Sigmoid colon (tissue), 6 donors: ENCODE measurements at regions not wholly inside any gene's neighbourhood (a gene's known extent, or its start where the extent isn't known, plus 50 kb on each side); places are given as distances from the start of the nearest gene placed in this dataset.

Experiments
- DNase-seq: peaks from one replicate; pipeline ENCODE4 v3.0.0-alpha.2; 2019
- H3K27ac ChIP-seq, 4 donors: fragments of 200-600 bp; sonication (generic); one replicate each; pipeline ENCODE4 v1.5.1; 2016 to 2019; ENCODE audit warnings: mild to moderate bottlenecking in 1 of 4
- H3K27me3 ChIP-seq, 3 donors: fragments of 200-600 bp; sonication (generic); one replicate each; pipeline ENCODE4 v1.5.1; 2019; ENCODE audit warnings: mild to moderate bottlenecking in 1 of 3
- H3K36me3 ChIP-seq, 4 donors: fragments of 200-600 bp; sonication (generic); one replicate each; pipeline ENCODE4 v1.5.1; 2016 to 2019
- H3K4me1 ChIP-seq, 4 donors: fragments of 200-600 bp; sonication (generic); one replicate each; pipeline ENCODE4 v1.5.1; 2017 to 2019
- H3K4me3 ChIP-seq, 4 donors: fragments of 200-600 bp; sonication (generic); one replicate each; pipeline ENCODE4 v1.5.1; 2017 to 2019; ENCODE audit warnings: mild to moderate bottlenecking in 2 of 4, moderate library complexity in 1 of 4
- H3K9me3 ChIP-seq, 4 donors: fragments of 200-600 bp in 3 of 4; sonication (generic) in 3 of 4; one replicate each; pipeline versions ENCODE4 v1.5.1 to v1.6.1; 2013 to 2019
- EP300 ChIP-seq, 4 donors: sonication (generic); formaldehyde crosslinking; IDR thresholded peaks; one replicate each; pipeline ENCODE4 v1.6.1; 2017; ENCODE audit warnings: antibody characterized with exemption in 4 of 4
- POLR2A ChIP-seq, 2 donors: fragments of 450-650 bp; IDR thresholded peaks; one replicate each; pipeline ENCODE4 v1.6.1; 2016; ENCODE audit warnings: antibody characterized with exemption in 2 of 2, mild to moderate bottlenecking in 2 of 2, moderate library complexity in 2 of 2
- POLR2AphosphoS5 ChIP-seq, 4 donors: sonication (generic); formaldehyde crosslinking; IDR thresholded peaks; one replicate each; pipeline ENCODE4 v1.6.1; 2017; ENCODE audit warnings: antibody characterized with exemption in 4 of 4
- WGBS, 2 donors: extraction: QIAGEN DNeasy Blood & Tissue Kit; methylation state at CpG; one replicate each; pipeline ENCODE4 v1.1.7; 2013; 5-methylcytosine and 5-hydroxymethylcytosine counted together
- intact Hi-C: fragments of 100-400 bp; cut with DNase I; formaldehyde crosslinking; loops from one replicate; pipeline ENCODE4 v1.15.1; 2023
- TF ChIP-seq, protein P1 (sequence below), 4 experiments: fragments of 450-650 bp in 3 of 4; fragments of 200-600 bp in 1 of 4; IDR thresholded peaks; one replicate each; pipeline ENCODE4 v1.5.1; 2016 to 2019; ENCODE audit warnings: antibody characterized with exemption in 4 of 4, mild to moderate bottlenecking in 3 of 4, moderate library complexity in 2 of 4
- donor health status: healthy with polysubstance abuse.
- donor health status: healthy.

DNA sequence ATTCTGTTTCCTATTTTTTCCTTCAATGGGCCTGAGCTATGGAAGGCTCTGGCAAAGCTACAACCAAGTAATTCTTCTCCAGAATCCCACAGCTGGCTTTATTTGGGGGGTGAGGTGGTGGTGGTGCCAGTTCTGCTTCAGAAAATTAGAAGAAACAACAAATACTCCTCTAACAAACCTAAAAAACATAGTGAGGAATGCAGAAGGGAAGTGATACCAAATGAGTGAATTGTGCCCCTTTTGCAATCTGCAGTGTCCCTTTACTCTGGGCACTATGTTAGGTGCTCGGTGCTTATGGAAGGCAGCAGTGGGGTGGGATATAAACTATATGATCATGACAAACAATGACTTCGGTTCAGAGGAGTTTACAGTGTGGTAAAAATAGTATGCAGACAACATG, 90.4 kb upstream of the ROPN1 start:
- H3K27ac ChIP-seq: no peak overlapping the region

GRCh38 chr3:124084022-124084881, 92.3 kb upstream of the ROPN1 start:
- 55 to 75% methylated on average over 7 of the region's 7 CpGs for WGBS, 2 donors
- intact Hi-C loops: loop anchor here (5.0 kb wide), 1 partner anchor 383 kb away; no protein-coding TSS in a partner anchor
- TF ChIP-seq, protein P1, sequence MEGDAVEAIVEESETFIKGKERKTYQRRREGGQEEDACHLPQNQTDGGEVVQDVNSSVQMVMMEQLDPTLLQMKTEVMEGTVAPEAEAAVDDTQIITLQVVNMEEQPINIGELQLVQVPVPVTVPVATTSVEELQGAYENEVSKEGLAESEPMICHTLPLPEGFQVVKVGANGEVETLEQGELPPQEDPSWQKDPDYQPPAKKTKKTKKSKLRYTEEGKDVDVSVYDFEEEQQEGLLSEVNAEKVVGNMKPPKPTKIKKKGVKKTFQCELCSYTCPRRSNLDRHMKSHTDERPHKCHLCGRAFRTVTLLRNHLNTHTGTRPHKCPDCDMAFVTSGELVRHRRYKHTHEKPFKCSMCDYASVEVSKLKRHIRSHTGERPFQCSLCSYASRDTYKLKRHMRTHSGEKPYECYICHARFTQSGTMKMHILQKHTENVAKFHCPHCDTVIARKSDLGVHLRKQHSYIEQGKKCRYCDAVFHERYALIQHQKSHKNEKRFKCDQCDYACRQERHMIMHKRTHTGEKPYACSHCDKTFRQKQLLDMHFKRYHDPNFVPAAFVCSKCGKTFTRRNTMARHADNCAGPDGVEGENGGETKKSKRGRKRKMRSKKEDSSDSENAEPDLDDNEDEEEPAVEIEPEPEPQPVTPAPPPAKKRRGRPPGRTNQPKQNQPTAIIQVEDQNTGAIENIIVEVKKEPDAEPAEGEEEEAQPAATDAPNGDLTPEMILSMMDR (IDR thresholded peaks at IDR 0.05): no peak
- peak in 2 of 4 donors; percentile 15 to 24 for TF ChIP-seq POLR2AphosphoS5 (IDR thresholded peaks at IDR 0.05)

More for the DNA sequence above, 90.4 kb upstream of the ROPN1 start:
- intact Hi-C loops: loop anchor here (5.0 kb wide), 1 partner anchor 385 kb away; no protein-coding TSS in a partner anchor
- no peaks in the 10 kb centered on the region for H3K9me3 ChIP-seq
- H3K36me3 ChIP-seq: no peaks in the 10 kb centered on the region
- 54 to 74% methylated on average over 2 of the region's 2 CpGs for WGBS, 2 donors
- H3K4me1 ChIP-seq: no peaks in the 10 kb centered on the region
- DNase-seq: no peak
- TF ChIP-seq, protein P1 (IDR thresholded peaks at IDR 0.05): no peak
- TF ChIP-seq POLR2A (IDR thresholded peaks at IDR 0.05): no peak
- TF ChIP-seq EP300 (IDR thresholded peaks at IDR 0.05): no peak
- no peak for TF ChIP-seq POLR2AphosphoS5 (IDR thresholded peaks at IDR 0.05)
- H3K27me3 ChIP-seq: no peaks in the 10 kb centered on the region
- H3K4me3 ChIP-seq: no peak overlapping the region

DNA sequence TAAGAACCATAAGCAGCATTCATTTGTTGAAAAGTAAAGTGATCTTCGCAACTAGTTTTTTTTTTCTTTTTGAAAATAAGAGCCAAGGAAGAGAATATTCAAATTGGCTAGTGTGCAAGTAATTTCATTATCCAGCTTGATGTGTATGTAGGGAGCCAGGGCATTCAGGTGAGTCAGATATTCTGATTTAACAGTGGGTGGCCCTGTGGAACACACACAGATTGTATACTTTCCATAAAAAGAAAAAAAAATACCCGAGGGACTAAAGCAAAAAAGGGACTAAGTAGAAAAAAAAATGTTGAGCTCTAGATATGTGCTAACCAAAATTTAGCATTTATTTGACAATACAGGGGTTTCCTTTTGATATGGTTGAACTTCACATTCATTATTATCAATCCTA, 96.9 kb upstream of the ROPN1 start:
- 77 to 80% methylated on average over 2 of the region's 2 CpGs for WGBS, 2 donors
- intact Hi-C loops: no loop called here
- no peak overlapping the region for H3K27ac ChIP-seq

More at GRCh38 chr3:124084022-124084881, 92.3 kb upstream of the ROPN1 start:
- Histone ChIP-seq H3K4me1 (no peaks in the 10 kb centered on the region), H3K9me3 (no peaks in the 10 kb centered on the region), H3K27ac (peak overlapping the region in 1 of 4 donors; percentile 39), H3K36me3 (no peaks in the 10 kb centered on the region), H3K27me3 (no peaks in the 10 kb centered on the region), H3K4me3 (no peak overlapping the region)
- DNase-seq: no peak

GRCh38 chr3:124089214-124089613, 97.3 kb upstream of the ROPN1 start:
- 83 to 92% methylated on average over 2 of the region's 2 CpGs for WGBS, 2 donors
- Histone ChIP-seq H3K27ac (no peak overlapping the region), H3K27me3 (no peaks in the 10 kb centered on the region), H3K36me3 (no peaks in the 10 kb centered on the region), H3K9me3 (no peaks in the 10 kb centered on the region), H3K4me3 (no peak overlapping the region), H3K4me1 (no peaks in the 10 kb centered on the region)
- no peak for DNase-seq
- intact Hi-C loops: no loop called here
- TF ChIP-seq POLR2A (IDR thresholded peaks at IDR 0.05): no peak
- no peak for TF ChIP-seq POLR2AphosphoS5 (IDR thresholded peaks at IDR 0.05)
- TF ChIP-seq, protein P1 (IDR thresholded peaks at IDR 0.05): no peak
- TF ChIP-seq EP300 (IDR thresholded peaks at IDR 0.05): no peak

More for the DNA sequence above, 96.9 kb upstream of the ROPN1 start:
- H3K4me1 ChIP-seq: no peaks in the 10 kb centered on the region
- no peaks in the 10 kb centered on the region for H3K36me3 ChIP-seq
- no peaks in the 10 kb centered on the region for H3K9me3 ChIP-seq
- H3K27me3 ChIP-seq: no peaks in the 10 kb centered on the region
- H3K4me3 ChIP-seq: no peak overlapping the region
- TF ChIP-seq POLR2AphosphoS5 (IDR thresholded peaks at IDR 0.05) (no peak), EP300 (IDR thresholded peaks at IDR 0.05) (no peak), POLR2A (IDR thresholded peaks at IDR 0.05) (no peak)
- TF ChIP-seq, protein P1 (IDR thresholded peaks at IDR 0.05): no peak
- DNase-seq: no peak
